ENCODE measurements at regions not wholly inside any gene's neighbourhood (a gene's known extent, or its start where the extent isn't known, plus 50 kb on each side); places are given as distances from the start of the nearest gene placed in this dataset.
A peak's percentile ranks its signal among the peaks of the same experiment; 100 is the strongest.

DNA sequence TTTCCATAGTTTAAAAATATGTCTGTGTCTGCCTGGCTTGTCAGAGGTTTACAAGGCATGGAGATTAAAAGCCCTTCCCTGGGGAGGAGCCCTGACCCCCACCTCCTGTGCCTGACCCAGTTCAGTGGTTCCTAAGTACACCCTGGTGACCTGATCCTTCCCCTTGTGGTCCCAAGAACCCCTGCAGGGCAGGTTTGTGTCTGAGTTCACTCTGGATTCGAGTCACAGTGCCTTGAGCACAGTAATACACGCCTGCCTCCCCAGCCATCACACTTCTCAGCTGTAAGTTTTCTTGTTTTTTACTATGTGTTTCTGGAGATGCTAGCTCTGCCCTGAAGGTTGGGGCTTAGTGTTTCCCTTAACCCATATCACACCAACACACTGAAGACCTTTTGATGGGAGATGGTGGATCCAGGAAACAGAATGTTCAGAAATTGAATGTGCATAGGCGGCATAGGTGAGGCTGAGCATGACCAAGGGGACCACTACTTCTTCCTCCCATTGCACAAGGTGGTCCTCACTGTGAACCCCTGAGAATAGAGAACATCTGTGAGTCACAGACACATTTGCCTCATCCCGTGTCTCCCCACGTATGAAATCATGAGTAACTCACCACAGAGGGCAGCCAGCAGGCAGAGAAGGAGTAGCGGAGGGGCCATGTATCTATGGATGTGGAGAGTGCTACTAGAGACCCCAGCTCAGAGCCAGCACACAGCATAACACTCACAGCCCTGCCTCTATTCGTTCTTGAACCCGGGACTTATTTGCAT lies 962.9 kb downstream of the TMEM121 start:
- ChIA-PET CTCF (interaction anchor here (0.6 to 9.4 kb wide), 12 partner anchors 12 to 350 kb away, joined by 3 to 106 read pairs (median 5); no protein-coding TSS in a partner anchor), POLR2A (interaction anchor here (1.2 to 1.5 kb wide), 2 partner anchors 13 to 18 kb away, joined by 3 to 8 read pairs; no protein-coding TSS in a partner anchor)
- H3K27me3 Mint-ChIP-seq: no peaks in the 10 kb centered on the region
- peak; percentile 77 for ATAC-seq
- peak; percentile 63 for DNase-seq
- TF ChIP-seq, protein P1, sequence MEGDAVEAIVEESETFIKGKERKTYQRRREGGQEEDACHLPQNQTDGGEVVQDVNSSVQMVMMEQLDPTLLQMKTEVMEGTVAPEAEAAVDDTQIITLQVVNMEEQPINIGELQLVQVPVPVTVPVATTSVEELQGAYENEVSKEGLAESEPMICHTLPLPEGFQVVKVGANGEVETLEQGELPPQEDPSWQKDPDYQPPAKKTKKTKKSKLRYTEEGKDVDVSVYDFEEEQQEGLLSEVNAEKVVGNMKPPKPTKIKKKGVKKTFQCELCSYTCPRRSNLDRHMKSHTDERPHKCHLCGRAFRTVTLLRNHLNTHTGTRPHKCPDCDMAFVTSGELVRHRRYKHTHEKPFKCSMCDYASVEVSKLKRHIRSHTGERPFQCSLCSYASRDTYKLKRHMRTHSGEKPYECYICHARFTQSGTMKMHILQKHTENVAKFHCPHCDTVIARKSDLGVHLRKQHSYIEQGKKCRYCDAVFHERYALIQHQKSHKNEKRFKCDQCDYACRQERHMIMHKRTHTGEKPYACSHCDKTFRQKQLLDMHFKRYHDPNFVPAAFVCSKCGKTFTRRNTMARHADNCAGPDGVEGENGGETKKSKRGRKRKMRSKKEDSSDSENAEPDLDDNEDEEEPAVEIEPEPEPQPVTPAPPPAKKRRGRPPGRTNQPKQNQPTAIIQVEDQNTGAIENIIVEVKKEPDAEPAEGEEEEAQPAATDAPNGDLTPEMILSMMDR (IDR thresholded peaks at IDR 0.05): no peak
- H3K4me1 Mint-ChIP-seq (ENCODE audit: low read depth): peaks cover 20% of the 10 kb centered on the region
- no peak overlapping the region for H3K4me3 Mint-ChIP-seq
- no peaks in the 10 kb centered on the region for H3K36me3 Mint-ChIP-seq (ENCODE audit: low read depth)
- no peaks in the 10 kb centered on the region for H3K9me3 Mint-ChIP-seq
- intact Hi-C loops (cut with micrococcal nuclease): no loop called here
- peak overlapping the region; percentile 63 for H3K27ac Mint-ChIP-seq

DNA sequence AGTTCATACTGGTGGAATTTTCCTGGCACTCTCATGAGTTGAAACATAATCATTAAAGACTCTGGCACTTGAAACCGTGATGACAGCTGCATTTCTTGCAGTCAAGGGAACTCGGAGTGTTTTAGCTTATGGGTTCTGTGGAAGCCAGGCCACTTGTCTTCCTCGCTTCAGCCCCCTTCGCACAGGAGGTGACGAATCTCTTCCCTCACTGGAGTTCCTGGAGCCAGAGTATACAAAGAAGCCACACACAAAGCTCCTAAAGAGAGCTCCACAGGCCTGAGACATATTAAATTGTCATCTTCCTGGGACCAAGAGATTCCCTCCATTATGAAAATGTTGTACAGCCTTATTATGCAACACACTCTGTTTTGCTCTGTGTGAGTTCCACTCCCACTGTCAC lies 964.1 kb downstream of the TMEM121 start:
- no peak for DNase-seq
- H3K27me3 Mint-ChIP-seq: no peaks in the 10 kb centered on the region
- H3K9me3 Mint-ChIP-seq: no peaks in the 10 kb centered on the region
- no peak overlapping the region for H3K27ac Mint-ChIP-seq
- ATAC-seq: no peak
- POLR2A ChIA-PET: interaction anchor here (1.5 kb wide), 1 partner anchor 12 kb away, joined by 3 read pairs; no protein-coding TSS in a partner anchor
- H3K4me1 Mint-ChIP-seq (ENCODE audit: low read depth): peaks cover 20% of the 10 kb centered on the region
- TF ChIP-seq, protein P1 (IDR thresholded peaks at IDR 0.05): no peak
- H3K36me3 Mint-ChIP-seq (ENCODE audit: low read depth): no peaks in the 10 kb centered on the region
- no peak overlapping the region for H3K4me3 Mint-ChIP-seq
- intact Hi-C loops (cut with micrococcal nuclease): no loop called here
- CTCF ChIA-PET: interaction anchor here (0.7 to 9.4 kb wide), 11 partner anchors 10 to 382 kb away, joined by 3 to 106 read pairs (median 11); no protein-coding TSS in a partner anchor

DNA sequence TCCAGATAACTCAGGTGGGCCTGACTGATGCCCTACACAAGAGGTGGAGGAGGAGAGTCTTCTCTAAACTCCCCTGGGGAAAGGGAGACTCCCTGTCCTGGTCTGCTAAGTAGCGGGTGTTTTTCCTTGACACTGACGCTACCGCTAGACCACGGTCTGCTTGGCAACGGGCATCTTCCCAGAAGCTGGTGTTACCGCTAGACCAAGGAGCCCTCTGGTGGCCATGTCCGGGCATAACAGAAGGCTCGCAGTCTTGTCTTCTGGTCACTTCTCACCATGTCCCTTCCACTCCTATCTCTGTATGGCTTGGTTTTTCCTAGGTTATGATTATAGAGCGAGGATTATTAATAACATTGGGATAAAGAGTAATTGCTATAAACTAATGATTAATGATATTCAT lies 965.5 kb downstream of the TMEM121 start:
- no peak for ATAC-seq
- intact Hi-C loops (cut with micrococcal nuclease): no loop called here
- ChIA-PET POLR2A (interaction anchor here (1.0 kb wide), 1 partner anchor 15 kb away, joined by 3 read pairs; no protein-coding TSS in a partner anchor), CTCF (interaction anchor here (1.1 to 9.4 kb wide), 11 partner anchors 9 to 118 kb away, joined by 3 to 106 read pairs (median 6); no protein-coding TSS in a partner anchor)
- peaks cover 20% of the 10 kb centered on the region for H3K4me1 Mint-ChIP-seq (ENCODE audit: low read depth)
- H3K9me3 Mint-ChIP-seq: no peaks in the 10 kb centered on the region
- H3K36me3 Mint-ChIP-seq (ENCODE audit: low read depth): no peaks in the 10 kb centered on the region
- no peak overlapping the region for H3K27ac Mint-ChIP-seq
- H3K27me3 Mint-ChIP-seq: no peaks in the 10 kb centered on the region
- H3K4me3 Mint-ChIP-seq: no peak overlapping the region
- DNase-seq: peak; percentile 60
- TF ChIP-seq, protein P1 (IDR thresholded peaks at IDR 0.05): peak; percentile 58

DNA sequence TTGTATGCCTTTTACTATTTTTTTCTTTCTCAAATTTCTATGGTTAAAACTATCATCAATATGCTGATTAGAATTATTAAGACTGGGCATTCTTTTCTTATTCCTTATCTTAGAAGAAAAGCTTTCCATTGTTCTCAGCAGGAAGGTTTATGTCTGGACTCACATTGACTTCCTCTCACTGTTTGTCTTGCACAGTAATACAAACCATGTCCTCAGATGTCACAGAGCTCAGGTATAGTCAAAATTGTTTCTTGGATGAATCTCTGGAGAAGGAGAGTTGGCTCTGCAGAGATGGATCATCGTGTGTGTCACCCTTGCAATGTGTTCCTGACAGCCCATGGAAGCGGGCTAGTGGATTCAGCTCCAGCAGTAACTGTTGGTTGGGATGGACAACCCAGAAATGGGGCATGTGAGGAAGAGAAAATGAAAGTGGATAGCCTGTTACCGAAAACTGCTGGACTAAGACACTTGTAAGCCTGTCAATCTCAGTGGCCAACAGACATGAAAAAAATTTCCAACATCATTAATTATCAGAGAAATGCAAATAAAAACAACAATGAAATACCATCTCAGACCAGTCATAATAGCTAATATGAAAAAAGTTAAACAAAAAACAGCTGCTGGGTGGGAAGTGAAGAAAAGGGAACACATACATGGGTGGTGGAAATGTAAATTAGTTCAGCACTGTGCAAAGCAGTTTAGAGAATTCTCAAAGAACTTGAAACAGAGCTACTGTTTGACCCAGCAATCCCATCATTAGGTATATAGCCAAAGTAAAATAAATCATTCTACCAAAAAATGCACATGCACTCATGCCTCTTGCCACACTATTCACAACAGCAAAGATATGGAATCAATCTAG lies 967.8 kb downstream of the TMEM121 start:
- no peak overlapping the region for H3K27ac Mint-ChIP-seq
- no peaks in the 10 kb centered on the region for H3K27me3 Mint-ChIP-seq
- POLR2A ChIA-PET: no interaction called here
- H3K36me3 Mint-ChIP-seq (ENCODE audit: low read depth): no peaks in the 10 kb centered on the region
- DNase-seq (no peak), ATAC-seq (no peak)
- peak overlapping the region; percentile 34 for H3K4me3 Mint-ChIP-seq
- TF ChIP-seq, protein P1 (IDR thresholded peaks at IDR 0.05): no peak
- H3K4me1 Mint-ChIP-seq (ENCODE audit: low read depth): peaks cover 9% of the 10 kb centered on the region
- CTCF ChIA-PET: interaction anchor here (0.7 to 7.9 kb wide), 10 partner anchors 12 to 104 kb away, joined by 3 to 106 read pairs (median 4); no protein-coding TSS in a partner anchor
- intact Hi-C loops (cut with micrococcal nuclease): no loop called here
- no peaks in the 10 kb centered on the region for H3K9me3 Mint-ChIP-seq
